ENCODE measurements at regions not wholly inside any gene's neighbourhood (a gene's known extent, or its start where the extent isn't known, plus 50 kb on each side); places are given as distances from the start of the nearest gene placed in this dataset.

DNA sequence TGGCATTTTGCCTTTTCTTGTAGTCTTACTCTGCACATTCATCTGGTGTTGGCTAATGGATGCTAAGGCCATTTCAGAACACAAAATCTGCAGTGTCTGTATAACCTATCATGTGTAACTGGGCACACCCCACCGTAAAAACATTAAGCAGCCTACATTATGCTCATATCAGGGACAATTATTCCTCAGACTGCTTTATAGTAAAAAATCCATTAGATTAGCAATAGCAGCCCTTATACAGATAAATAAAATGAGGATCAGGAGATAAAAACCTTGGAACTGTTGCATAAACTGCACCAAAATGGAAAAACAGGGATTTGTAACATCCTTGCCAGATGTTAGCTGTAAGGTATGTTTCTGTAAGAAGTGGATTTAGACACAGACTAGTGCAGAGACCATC, 288.8 kb downstream of the HS3ST1 start:
- WGBS, 5 donors = 50 to 94% (median 85%) methylated on average over 1 of the region's 1 CpG
- no peak for DNase-seq
- H3K4me1 ChIP-seq = peaks cover 0 to 19% (median 0%) of the 10 kb centered on the region in 6 donors
- H3K36me3 ChIP-seq = no peaks in the 10 kb centered on the region
- no peaks in the 10 kb centered on the region for H3K27me3 ChIP-seq (replicated peaks in 1 of 7)
- TF ChIP-seq POLR2A (IDR thresholded peaks at IDR 0.05) (no peak), POLR2AphosphoS5 (IDR thresholded peaks at IDR 0.05) (no peak)
- TF ChIP-seq, protein P1, sequence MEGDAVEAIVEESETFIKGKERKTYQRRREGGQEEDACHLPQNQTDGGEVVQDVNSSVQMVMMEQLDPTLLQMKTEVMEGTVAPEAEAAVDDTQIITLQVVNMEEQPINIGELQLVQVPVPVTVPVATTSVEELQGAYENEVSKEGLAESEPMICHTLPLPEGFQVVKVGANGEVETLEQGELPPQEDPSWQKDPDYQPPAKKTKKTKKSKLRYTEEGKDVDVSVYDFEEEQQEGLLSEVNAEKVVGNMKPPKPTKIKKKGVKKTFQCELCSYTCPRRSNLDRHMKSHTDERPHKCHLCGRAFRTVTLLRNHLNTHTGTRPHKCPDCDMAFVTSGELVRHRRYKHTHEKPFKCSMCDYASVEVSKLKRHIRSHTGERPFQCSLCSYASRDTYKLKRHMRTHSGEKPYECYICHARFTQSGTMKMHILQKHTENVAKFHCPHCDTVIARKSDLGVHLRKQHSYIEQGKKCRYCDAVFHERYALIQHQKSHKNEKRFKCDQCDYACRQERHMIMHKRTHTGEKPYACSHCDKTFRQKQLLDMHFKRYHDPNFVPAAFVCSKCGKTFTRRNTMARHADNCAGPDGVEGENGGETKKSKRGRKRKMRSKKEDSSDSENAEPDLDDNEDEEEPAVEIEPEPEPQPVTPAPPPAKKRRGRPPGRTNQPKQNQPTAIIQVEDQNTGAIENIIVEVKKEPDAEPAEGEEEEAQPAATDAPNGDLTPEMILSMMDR (IDR thresholded peaks at IDR 0.05 in 8 of 11, conservative IDR thresholded peaks at IDR 0.05 in 3 of 11) = no peak
- no peak overlapping the region for H3K27ac ChIP-seq
- no peak overlapping the region for H3K4me3 ChIP-seq
- peaks cover 0 to 6% (median 0%) of the 10 kb centered on the region in 8 donors for H3K9me3 ChIP-seq
- intact Hi-C loops (cut with DNase I; ENCODE audit: low total_unique reads) = no loop called here

DNA sequence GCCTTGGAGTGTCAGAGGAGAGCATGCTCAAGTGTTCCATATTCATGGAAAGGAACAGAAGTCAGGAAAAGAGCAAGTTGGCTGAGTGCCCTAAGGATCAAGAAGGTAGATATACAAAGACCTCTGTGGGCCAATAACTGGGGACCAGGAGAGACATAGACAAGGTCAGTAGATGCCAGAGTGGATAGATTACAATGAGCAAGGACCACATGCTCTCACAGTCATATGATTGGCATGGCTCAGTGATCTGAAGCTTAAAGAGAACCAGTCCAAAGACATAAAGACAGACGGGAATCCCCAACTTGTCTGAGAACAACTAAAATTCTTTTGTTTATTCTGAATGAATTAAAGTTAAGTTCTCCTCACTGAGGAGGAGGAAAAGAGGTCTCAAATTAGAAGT, 289.7 kb downstream of the HS3ST1 start:
- no peak for TF ChIP-seq POLR2AphosphoS5 (IDR thresholded peaks at IDR 0.05)
- TF ChIP-seq, protein P1 (IDR thresholded peaks at IDR 0.05 in 8 of 11, conservative IDR thresholded peaks at IDR 0.05 in 3 of 11) = no peak
- TF ChIP-seq POLR2A (IDR thresholded peaks at IDR 0.05) = no peak
- no peaks in the 10 kb centered on the region for H3K36me3 ChIP-seq
- H3K27ac ChIP-seq = no peak overlapping the region
- peaks cover 0 to 6% (median 0%) of the 10 kb centered on the region in 8 donors for H3K9me3 ChIP-seq
- H3K27me3 ChIP-seq (replicated peaks in 1 of 7) = no peaks in the 10 kb centered on the region
- no peak for DNase-seq
- H3K4me3 ChIP-seq = no peak overlapping the region
- intact Hi-C loops (cut with DNase I; ENCODE audit: low total_unique reads) = no loop called here
- WGBS, 5 donors = 58 to 85% (median 65%) methylated on average over 1 of the region's 1 CpG
- H3K4me1 ChIP-seq = peaks cover 0 to 19% (median 0%) of the 10 kb centered on the region in 6 donors

DNA sequence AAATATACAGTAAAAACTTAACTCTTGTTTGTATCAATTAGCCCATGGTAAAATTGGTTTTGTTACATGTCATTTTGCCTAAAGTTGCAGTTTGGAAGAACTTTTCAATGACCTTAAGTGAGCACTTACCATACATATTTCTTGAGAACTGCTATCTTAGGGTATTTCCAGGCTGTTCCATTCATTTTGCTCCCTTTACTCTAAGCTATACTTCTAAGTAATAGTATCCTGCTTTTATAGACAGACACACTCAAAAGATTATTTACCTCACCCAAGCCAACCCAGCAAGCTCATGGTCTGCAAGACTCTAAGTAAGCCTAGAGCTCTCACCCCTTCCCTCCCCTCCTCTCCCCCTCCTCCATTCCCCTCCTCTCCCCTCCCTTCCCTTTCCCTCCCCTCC, 294.0 kb downstream of the HS3ST1 start:
- no peak for TF ChIP-seq POLR2A (IDR thresholded peaks at IDR 0.05)
- TF ChIP-seq, protein P1 (IDR thresholded peaks at IDR 0.05 in 8 of 11, conservative IDR thresholded peaks at IDR 0.05 in 3 of 11) = no peak
- no peak for TF ChIP-seq POLR2AphosphoS5 (IDR thresholded peaks at IDR 0.05)
- Histone ChIP-seq H3K9me3 (peaks cover 0 to 11% (median 0%) of the 10 kb centered on the region in 8 donors), H3K27ac (no peak overlapping the region), H3K27me3 (replicated peaks in 1 of 7) (no peaks in the 10 kb centered on the region), H3K4me3 (no peak overlapping the region), H3K4me1 (peaks cover 0 to 14% (median 0%) of the 10 kb centered on the region in 6 donors), H3K36me3 (no peaks in the 10 kb centered on the region)
- intact Hi-C loops (cut with DNase I; ENCODE audit: low total_unique reads) = no loop called here
- no peak for DNase-seq

DNA sequence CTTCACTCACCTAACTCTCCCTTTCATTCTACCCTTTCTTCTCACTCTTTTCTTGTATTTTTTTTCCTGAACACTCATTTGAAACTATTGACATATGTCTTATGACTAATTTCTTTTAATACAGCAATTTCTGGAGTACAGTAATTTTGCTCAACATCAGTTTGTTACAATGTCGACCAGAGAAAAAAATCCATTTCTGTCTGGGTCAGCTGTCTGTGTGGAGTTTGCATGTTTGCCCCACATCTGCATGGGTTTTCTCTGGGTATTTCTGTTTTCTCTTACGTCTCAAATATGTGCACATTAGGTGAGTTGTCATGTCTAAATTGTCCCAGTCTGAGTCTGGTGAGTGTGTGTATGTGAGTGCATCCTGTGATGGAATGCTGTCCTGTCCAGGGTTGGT, 294.8 kb downstream of the HS3ST1 start:
- TF ChIP-seq POLR2A (IDR thresholded peaks at IDR 0.05) (no peak), POLR2AphosphoS5 (IDR thresholded peaks at IDR 0.05) (no peak)
- TF ChIP-seq, protein P1 (IDR thresholded peaks at IDR 0.05 in 8 of 11, conservative IDR thresholded peaks at IDR 0.05 in 3 of 11) = no peak
- intact Hi-C loops (cut with DNase I; ENCODE audit: low total_unique reads) = no loop called here
- peaks cover 0 to 9% (median 0%) of the 10 kb centered on the region in 6 donors for H3K4me1 ChIP-seq
- peaks cover 0 to 11% (median 0%) of the 10 kb centered on the region in 8 donors for H3K9me3 ChIP-seq
- 59 to 83% (median 74%) methylated on average over 2 of the region's 2 CpGs for WGBS, 5 donors
- H3K4me3 ChIP-seq = no peak overlapping the region
- H3K36me3 ChIP-seq = no peaks in the 10 kb centered on the region
- no peaks in the 10 kb centered on the region for H3K27me3 ChIP-seq (replicated peaks in 1 of 7)
- no peak overlapping the region for H3K27ac ChIP-seq
- DNase-seq = no peak
